Nephron (organoid): ENCODE measurements at regions not wholly inside any gene's neighbourhood (a gene's known extent, or its start where the extent isn't known, plus 50 kb on each side); places are given as distances from the start of the nearest gene placed in this dataset.

Experiments used
- H3K27ac Mint-ChIP-seq, 3 experiments: 2 replicates each; pipeline ENCODE4 v1.8.0; 2020; ENCODE audit warnings: mixed read lengths in 3 of 3, mild to moderate bottlenecking in 2 of 3, moderate library complexity in 1 of 3
- H3K27me3 Mint-ChIP-seq: 2 replicates; pipeline ENCODE4 v1.8.0; 2021; ENCODE audit warnings: low read depth, mild to moderate bottlenecking, moderate library complexity, mixed read lengths
- H3K36me3 Mint-ChIP-seq: 2 replicates; pipeline ENCODE4 v1.8.0; 2020; ENCODE audit warnings: low read depth, mixed read lengths
- H3K4me1 Mint-ChIP-seq: 2 replicates; pipeline ENCODE4 v1.8.0; 2020; ENCODE audit warnings: mixed read lengths
- H3K4me3 Mint-ChIP-seq, 3 experiments: 2 replicates each; pipeline ENCODE4 v1.8.0; 2020; ENCODE audit warnings: mild to moderate bottlenecking in 3 of 3, mixed read lengths in 3 of 3, moderate library complexity in 2 of 3
- H3K9me3 Mint-ChIP-seq: 2 replicates; pipeline ENCODE4 v1.8.0; 2020; ENCODE audit warnings: mixed read lengths
- CTCF ChIP-seq, 3 experiments: fragments of 200-600 bp; sonication (generic); IDR thresholded peaks; one replicate each; pipeline ENCODE4 v1.5.0; 2021; ENCODE audit warnings: antibody characterized with exemption in 3 of 3; ENCODE audit not compliant: unreplicated experiment in 3 of 3

GRCh38 chr18:64720781-64721464 is 572.0 kb upstream of the LINC00305 start:
- Mint-ChIP-seq H3K27ac (no peak overlapping the region), H3K36me3 (no peaks in the 10 kb centered on the region), H3K4me1 (peaks cover 8% of the 10 kb centered on the region), H3K4me3 (no peak overlapping the region), H3K27me3 (no peaks in the 10 kb centered on the region), H3K9me3 (no peaks in the 10 kb centered on the region)
- no peak for TF ChIP-seq CTCF (IDR thresholded peaks at IDR 0.05; ENCODE audit: unreplicated experiment in 3 of 3)

DNA sequence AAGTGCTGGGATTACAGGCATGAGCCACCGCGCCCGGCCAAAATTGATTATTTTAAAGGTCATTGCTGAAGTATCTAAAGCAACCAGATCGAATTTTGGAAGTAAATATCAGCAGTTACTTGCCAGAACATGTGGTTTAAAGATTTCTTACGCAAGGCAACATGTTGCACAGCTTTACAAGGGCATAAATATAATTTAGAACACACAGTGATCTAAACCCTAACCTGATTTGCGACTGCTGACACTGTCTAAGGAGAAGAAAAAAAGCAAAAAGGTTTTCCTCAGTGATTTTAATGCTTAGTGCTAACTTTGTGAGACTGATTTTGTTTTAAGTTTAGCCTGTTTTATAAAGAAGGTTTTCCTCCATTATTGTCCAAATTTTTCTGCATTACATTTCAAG is 569.9 kb upstream of the LINC00305 start:
- H3K27me3 Mint-ChIP-seq, result no peaks in the 10 kb centered on the region
- no peaks in the 10 kb centered on the region for H3K36me3 Mint-ChIP-seq
- no peaks in the 10 kb centered on the region for H3K9me3 Mint-ChIP-seq
- H3K4me3 Mint-ChIP-seq, result no peak overlapping the region
- peaks cover 8% of the 10 kb centered on the region for H3K4me1 Mint-ChIP-seq
- peak overlapping the region in 2 of 3 experiments; percentile 39 to 48 for H3K27ac Mint-ChIP-seq
- TF ChIP-seq CTCF (IDR thresholded peaks at IDR 0.05; ENCODE audit: unreplicated experiment in 3 of 3), result no peak

DNA sequence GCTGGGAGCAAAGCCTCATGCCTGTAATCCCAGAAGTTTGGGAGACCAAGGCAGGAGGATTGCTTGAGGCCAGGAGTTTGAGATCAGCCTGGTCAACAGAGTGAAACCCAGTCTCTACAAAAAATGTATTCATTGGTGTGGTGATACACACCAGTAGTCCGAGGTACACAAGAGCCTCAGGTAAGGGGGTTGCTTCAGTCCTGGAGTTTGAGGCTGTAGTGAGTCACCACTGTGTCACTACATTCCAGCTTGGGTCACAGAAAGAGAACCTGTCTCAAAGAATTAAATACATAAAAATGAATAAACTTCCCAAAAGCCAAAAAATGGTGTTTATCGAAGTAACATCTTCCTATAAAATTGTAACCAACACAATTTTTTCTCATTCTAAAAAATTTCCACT is 568.1 kb upstream of the LINC00305 start:
- H3K27me3 Mint-ChIP-seq, result no peaks in the 10 kb centered on the region
- no peak overlapping the region for H3K27ac Mint-ChIP-seq
- no peak overlapping the region for H3K4me3 Mint-ChIP-seq
- H3K4me1 Mint-ChIP-seq, result peaks cover 8% of the 10 kb centered on the region
- H3K9me3 Mint-ChIP-seq, result no peaks in the 10 kb centered on the region
- no peak for TF ChIP-seq CTCF (IDR thresholded peaks at IDR 0.05; ENCODE audit: unreplicated experiment in 3 of 3)
- H3K36me3 Mint-ChIP-seq, result no peaks in the 10 kb centered on the region

DNA sequence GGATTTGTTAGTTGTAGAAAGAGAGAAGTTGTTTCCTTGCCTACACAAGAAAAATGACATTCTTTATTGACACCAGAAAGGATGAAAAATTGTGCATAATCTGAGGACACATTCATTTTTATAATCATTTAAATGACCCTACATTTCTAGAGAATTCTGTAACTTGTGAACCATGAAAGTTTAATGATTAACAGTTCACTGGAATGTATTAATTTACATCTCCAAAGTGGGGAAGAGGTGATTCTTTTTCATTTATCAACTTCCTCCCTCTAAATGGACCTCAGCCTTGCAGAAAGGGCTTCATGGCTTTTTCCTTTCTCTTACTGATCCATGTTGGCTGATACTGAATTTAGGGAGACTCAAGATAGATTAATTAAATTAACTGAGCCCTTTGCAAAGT is 565.2 kb upstream of the LINC00305 start:
- Mint-ChIP-seq H3K27me3 (no peaks in the 10 kb centered on the region), H3K4me3 (no peak overlapping the region), H3K4me1 (peaks cover 3% of the 10 kb centered on the region), H3K27ac (no peak overlapping the region), H3K9me3 (no peaks in the 10 kb centered on the region), H3K36me3 (no peaks in the 10 kb centered on the region)
- no peak for TF ChIP-seq CTCF (IDR thresholded peaks at IDR 0.05; ENCODE audit: unreplicated experiment in 3 of 3)

GRCh38 chr18:64713284-64713683 is 564.4 kb upstream of the LINC00305 start:
- Mint-ChIP-seq H3K4me3 (no peak overlapping the region), H3K36me3 (no peaks in the 10 kb centered on the region), H3K4me1 (peaks cover 1% of the 10 kb centered on the region), H3K27ac (no peak overlapping the region), H3K9me3 (no peaks in the 10 kb centered on the region), H3K27me3 (no peaks in the 10 kb centered on the region)
- no peak for TF ChIP-seq CTCF (IDR thresholded peaks at IDR 0.05; ENCODE audit: unreplicated experiment in 3 of 3)

GRCh38 chr18:64712035-64712434 is 563.1 kb upstream of the LINC00305 start:
- TF ChIP-seq CTCF (IDR thresholded peaks at IDR 0.05; ENCODE audit: unreplicated experiment in 3 of 3), result no peak
- H3K4me3 Mint-ChIP-seq, result no peak overlapping the region
- no peaks in the 10 kb centered on the region for H3K36me3 Mint-ChIP-seq
- H3K27me3 Mint-ChIP-seq, result no peaks in the 10 kb centered on the region
- peaks cover 6% of the 10 kb centered on the region for H3K4me1 Mint-ChIP-seq
- H3K27ac Mint-ChIP-seq, result no peak overlapping the region
- H3K9me3 Mint-ChIP-seq, result no peaks in the 10 kb centered on the region
